OCI-LY1 (cell line): ENCODE measurements at regions not wholly inside any gene's neighbourhood (a gene's known extent, or its start where the extent isn't known, plus 50 kb on each side); places are given as distances from the start of the nearest gene placed in this dataset.

Experiments used
- EZH2 ChIP-seq: fragments of 200-600 bp; sonication (generic), shearing (Covaris generic); IDR thresholded peaks from 2 replicates; pipeline ENCODE4 v1.8.0; 2017; ENCODE audit warnings: borderline replicate concordance, mixed run types, mild to moderate bottlenecking, antibody characterized with exemption, low read length, moderate library complexity, mixed read lengths
- TF ChIP-seq, protein P1 (sequence below): fragments of 200-600 bp; sonication (generic), shearing (Covaris generic); IDR thresholded peaks from 2 replicates; pipeline ENCODE4 v1.5.1; 2017; ENCODE audit warnings: mild to moderate bottlenecking, antibody characterized with exemption, low read length, moderate library complexity, mixed read lengths

DNA sequence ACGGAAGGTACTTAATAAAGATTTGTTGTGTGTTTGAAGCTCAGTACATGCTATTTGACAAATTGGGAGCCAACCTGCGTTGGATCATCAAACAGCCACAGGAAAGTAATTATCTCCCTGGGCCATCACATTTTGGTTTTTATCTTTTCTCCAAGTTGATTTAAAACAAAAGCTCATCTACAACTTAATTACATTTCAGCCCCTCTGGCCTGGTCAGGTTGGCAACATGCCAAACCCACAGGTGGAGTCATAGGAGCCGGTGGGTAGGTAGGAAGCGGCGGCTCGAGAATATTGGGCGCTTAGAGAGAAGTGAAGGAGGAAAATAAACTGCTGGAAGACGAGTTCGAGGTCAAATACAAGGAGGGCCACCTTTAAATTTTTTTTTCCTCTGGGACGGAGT, 64.9 kb upstream of the FANCC start:
- TF ChIP-seq, protein P1, sequence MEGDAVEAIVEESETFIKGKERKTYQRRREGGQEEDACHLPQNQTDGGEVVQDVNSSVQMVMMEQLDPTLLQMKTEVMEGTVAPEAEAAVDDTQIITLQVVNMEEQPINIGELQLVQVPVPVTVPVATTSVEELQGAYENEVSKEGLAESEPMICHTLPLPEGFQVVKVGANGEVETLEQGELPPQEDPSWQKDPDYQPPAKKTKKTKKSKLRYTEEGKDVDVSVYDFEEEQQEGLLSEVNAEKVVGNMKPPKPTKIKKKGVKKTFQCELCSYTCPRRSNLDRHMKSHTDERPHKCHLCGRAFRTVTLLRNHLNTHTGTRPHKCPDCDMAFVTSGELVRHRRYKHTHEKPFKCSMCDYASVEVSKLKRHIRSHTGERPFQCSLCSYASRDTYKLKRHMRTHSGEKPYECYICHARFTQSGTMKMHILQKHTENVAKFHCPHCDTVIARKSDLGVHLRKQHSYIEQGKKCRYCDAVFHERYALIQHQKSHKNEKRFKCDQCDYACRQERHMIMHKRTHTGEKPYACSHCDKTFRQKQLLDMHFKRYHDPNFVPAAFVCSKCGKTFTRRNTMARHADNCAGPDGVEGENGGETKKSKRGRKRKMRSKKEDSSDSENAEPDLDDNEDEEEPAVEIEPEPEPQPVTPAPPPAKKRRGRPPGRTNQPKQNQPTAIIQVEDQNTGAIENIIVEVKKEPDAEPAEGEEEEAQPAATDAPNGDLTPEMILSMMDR: no peak
- no peak for TF ChIP-seq EZH2
